HAP-1 (cell line): ENCODE measurements at regions not wholly inside any gene's neighbourhood (a gene's known extent, or its start where the extent isn't known, plus 50 kb on each side); places are given as distances from the start of the nearest gene placed in this dataset.

Source experiments
- DNase-seq, 2 experiments: peaks; one replicate each; pipeline ENCODE4 v3.0.0-alpha.2; 2016 to 2020; ENCODE audit warnings: low spot score in 2 of 2
- H3K27me3 ChIP-seq: fragments of 250-450 bp; sonication (Bioruptor Pico); 2 replicates; pipeline ENCODE4 v1.5.1; 2020; ENCODE audit warnings: low read depth, mild to moderate bottlenecking, moderate library complexity
- H3K36me3 ChIP-seq: fragments of 250-450 bp; sonication (Bioruptor Pico); replicated peaks from 2 replicates; pipeline ENCODE4 v1.5.1; 2020; ENCODE audit warnings: mild to moderate bottlenecking
- H3K4me1 ChIP-seq: fragments of 250-450 bp; sonication (Bioruptor Pico); 2 replicates; pipeline ENCODE4 v1.5.1; 2020; ENCODE audit warnings: mild to moderate bottlenecking
- H3K4me3 ChIP-seq: fragments of 250-450 bp; sonication (Bioruptor Pico); 2 replicates; pipeline ENCODE4 v1.5.1; 2020; ENCODE audit warnings: mild to moderate bottlenecking, moderate library complexity
- H3K9me3 ChIP-seq: fragments of 250-450 bp; sonication (Bioruptor Pico); 2 replicates; pipeline ENCODE4 v1.5.1; 2020; ENCODE audit warnings: mild to moderate bottlenecking, moderate library complexity
- in situ Hi-C: fragments of 300-500 bp; cut with MboI; formaldehyde crosslinking; loops from 3 replicates; pipeline ENCODE4 v1.14.3; 2020; ENCODE audit warnings: low sequenced_read_pairs, inconsistent platforms, mixed read lengths

DNA sequence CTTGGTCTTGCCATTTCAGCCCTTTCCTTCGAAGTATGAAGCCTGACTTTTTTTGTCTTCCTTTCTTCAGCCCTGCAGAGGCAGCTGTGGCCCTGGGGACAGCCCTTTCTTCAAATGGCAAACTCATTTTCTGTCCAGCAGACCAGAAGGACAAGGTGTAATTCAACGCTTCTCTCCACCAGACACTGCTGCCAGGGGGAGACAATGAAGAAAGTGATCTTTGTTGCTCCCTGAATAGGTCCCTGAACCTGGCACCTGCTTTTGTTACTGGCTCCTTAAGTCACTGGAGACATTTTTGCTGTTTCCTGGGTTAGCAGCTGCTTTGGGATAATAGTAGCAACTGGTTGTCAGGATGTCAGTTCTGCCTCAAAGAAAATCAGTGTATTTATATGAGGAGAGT, 50.8 kb upstream of the MACF1 start:
- H3K36me3 ChIP-seq, result no peaks in the 10 kb centered on the region
- H3K4me3 ChIP-seq, result no peak overlapping the region
- H3K4me1 ChIP-seq, result no peaks in the 10 kb centered on the region
- DNase-seq, result no peak
- no peaks in the 10 kb centered on the region for H3K9me3 ChIP-seq
- H3K27me3 ChIP-seq, result peaks cover 9% of the 10 kb centered on the region; the same call in 1 of the 2 replicates
- in situ Hi-C loops, result no loop called here

- in situ Hi-C loops, result no loop called here
- H3K36me3 ChIP-seq, result no peaks in the 10 kb centered on the region
- no peak overlapping the region for H3K4me3 ChIP-seq
- H3K4me1 ChIP-seq, result no peaks in the 10 kb centered on the region; the same call in 1 of the 2 replicates
- H3K9me3 ChIP-seq, result no peaks in the 10 kb centered on the region
- peaks cover 9% of the 10 kb centered on the region; the same call in 1 of the 2 replicates for H3K27me3 ChIP-seq
- DNase-seq, result no peak
These were observed 49.7 kb upstream of the MACF1 start for GRCh38 chr1:39154553-39155421.
